Transverse colon (tissue), 4 donors: ENCODE measurements at regions not wholly inside any gene's neighbourhood (a gene's known extent, or its start where the extent isn't known, plus 50 kb on each side); places are given as distances from the start of the nearest gene placed in this dataset.

Experiments used
- DNase-seq: peaks from one replicate; pipeline ENCODE4 v3.0.0-alpha.2; 2019
- H3K27ac ChIP-seq, 4 donors: fragments of 200-600 bp; sonication (generic); 2 replicates each; pipeline ENCODE4 v1.5.1; 2016 to 2018; ENCODE audit warnings: inconsistent platforms in 4 of 4
- H3K27me3 ChIP-seq: fragments of 200-600 bp; sonication (generic); 2 replicates; pipeline ENCODE4 v1.5.1; 2017; ENCODE audit warnings: inconsistent platforms
- H3K36me3 ChIP-seq, 4 donors: fragments of 200-600 bp; sonication (generic); 2 replicates each; pipeline ENCODE4 v1.5.1; 2017 to 2019; ENCODE audit warnings: inconsistent platforms in 4 of 4
- H3K4me1 ChIP-seq, 4 donors: fragments of 200-600 bp; sonication (generic); 2 replicates each; pipeline ENCODE4 v1.5.1; 2017 to 2020; ENCODE audit warnings: inconsistent platforms in 4 of 4
- H3K4me3 ChIP-seq, 4 donors: fragments of 200-600 bp; sonication (generic); 1 replicate in 1 of 4; 2 replicates in 3 of 4; pipeline versions ENCODE4 v1.5.1 to v1.6.1; 2017 to 2019; ENCODE audit warnings: inconsistent platforms in 4 of 4
- H3K9me3 ChIP-seq, 2 donors: fragments of 200-600 bp; sonication (generic); 2 replicates each; pipeline ENCODE4 v1.5.1; 2017 to 2019; ENCODE audit warnings: inconsistent platforms in 2 of 2
- CTCF ChIP-seq, 5 experiments: fragments of 200-600 bp in 3 of 5; fragments of 450-650 bp in 2 of 5; sonication (generic) in 3 of 5; IDR thresholded peaks; 1 replicate in 2 of 5; 2 replicates in 3 of 5; pipeline ENCODE4 v1.5.1; 2016 to 2017; ENCODE audit warnings: antibody characterized with exemption in 5 of 5, inconsistent platforms in 3 of 5, mild to moderate bottlenecking in 2 of 5, moderate library complexity in 1 of 5
- EP300 ChIP-seq: sonication (generic); formaldehyde crosslinking; IDR thresholded peaks from one replicate; pipeline ENCODE4 v1.6.1; 2017; ENCODE audit warnings: antibody characterized with exemption, low read depth
- POLR2A ChIP-seq: fragments of 450-650 bp; IDR thresholded peaks from one replicate; pipeline ENCODE4 v1.6.1; 2016; ENCODE audit warnings: antibody characterized with exemption, mild to moderate bottlenecking, moderate library complexity
- POLR2AphosphoS5 ChIP-seq, 3 donors: sonication (generic); formaldehyde crosslinking; IDR thresholded peaks; one replicate each; pipeline ENCODE4 v1.6.1; 2016; ENCODE audit warnings: antibody characterized with exemption in 3 of 3
- WGBS, 2 donors: methylation state at CpG; one replicate each; pipeline ENCODE4 v1.1.5; 2018; ENCODE audit warnings: low coverage in 1 of 2; 5-methylcytosine and 5-hydroxymethylcytosine counted together
- in situ Hi-C, 4 donors: fragments of 200-750 bp; cut with MboI; loops; one replicate each; pipeline versions ENCODE4 v1.15.0 to v1.15.1; 2017; ENCODE audit warnings: low sequenced_read_pairs in 3 of 4, low pct_ligation_motif_present in 1 of 4, low pct_unique_long_range_greater_than_20kb in 1 of 4
- intact Hi-C: fragments of 100-400 bp; cut with DNase I; formaldehyde crosslinking; loops from one replicate; pipeline ENCODE4 v1.15.1; 2023; ENCODE audit warnings: low total_unique reads

GRCh38 chr1:212214325-212214724, 70.9 kb upstream of the PPP2R5A start:
- no peaks in the 10 kb centered on the region for H3K36me3 ChIP-seq
- DNase-seq = no peak
- peaks cover 0 to 39% (median 14%) of the 10 kb centered on the region in 4 donors for H3K4me1 ChIP-seq
- in situ Hi-C loops (no loop called here), intact Hi-C loops (no loop called here)
- H3K27me3 ChIP-seq = no peaks in the 10 kb centered on the region
- 63% methylated on average over 1 of the region's 1 CpG; no CpG with 5 or more reads in 1 of the 2 donors for WGBS, 2 donors
- TF ChIP-seq POLR2AphosphoS5 (IDR thresholded peaks at IDR 0.05) (no peak), EP300 (no peak), POLR2A (no peak), CTCF (IDR thresholded peaks at IDR 0.05) (no peak)
- peak overlapping the region; percentile 20 to 46 (median 40) for H3K27ac ChIP-seq
- H3K9me3 ChIP-seq = no peaks in the 10 kb centered on the region
- H3K4me3 ChIP-seq = no peak overlapping the region

- in situ Hi-C loops = no loop called here
- Histone ChIP-seq H3K4me3 (no peak overlapping the region), H3K36me3 (no peaks in the 10 kb centered on the region), H3K27me3 (no peaks in the 10 kb centered on the region), H3K4me1 (peaks cover 0 to 39% (median 14%) of the 10 kb centered on the region in 4 donors), H3K27ac (no peak overlapping the region), H3K9me3 (no peaks in the 10 kb centered on the region)
- WGBS, 2 donors = 93 to 100% methylated on average over 3 of the region's 3 CpGs
- no peak for DNase-seq
- TF ChIP-seq POLR2A = no peak
- no peak for TF ChIP-seq EP300
- no peak for TF ChIP-seq POLR2AphosphoS5 (IDR thresholded peaks at IDR 0.05)
- TF ChIP-seq CTCF (IDR thresholded peaks at IDR 0.05) = no peak
- intact Hi-C loops = no loop called here
Observed at GRCh38 chr1:212215910-212216309, 69.3 kb upstream of the PPP2R5A start.

- peaks cover 0 to 39% (median 14%) of the 10 kb centered on the region in 4 donors for H3K4me1 ChIP-seq
- no peaks in the 10 kb centered on the region for H3K36me3 ChIP-seq
- in situ Hi-C loops = no loop called here
- no peaks in the 10 kb centered on the region for H3K9me3 ChIP-seq
- H3K4me3 ChIP-seq = no peak overlapping the region
- no peak overlapping the region for H3K27ac ChIP-seq
- 56% methylated on average over 3 of the region's 3 CpGs; no CpG with 5 or more reads in 1 of the 2 donors for WGBS, 2 donors
- TF ChIP-seq POLR2AphosphoS5 (IDR thresholded peaks at IDR 0.05) (no peak), EP300 (no peak), CTCF (IDR thresholded peaks at IDR 0.05) (no peak), POLR2A (no peak)
- peak; percentile 25 for DNase-seq
- intact Hi-C loops = no loop called here
- no peaks in the 10 kb centered on the region for H3K27me3 ChIP-seq
Observed at GRCh38 chr1:212217633-212218032, 67.6 kb upstream of the PPP2R5A start.

GRCh38 chr1:212218065-212218464, 67.1 kb upstream of the PPP2R5A start:
- DNase-seq = peak; percentile 23
- Histone ChIP-seq H3K4me1 (peaks cover 0 to 37% (median 13%) of the 10 kb centered on the region in 4 donors), H3K4me3 (no peak overlapping the region), H3K36me3 (no peaks in the 10 kb centered on the region), H3K27ac (no peak overlapping the region), H3K27me3 (no peaks in the 10 kb centered on the region), H3K9me3 (no peaks in the 10 kb centered on the region)
- WGBS, 2 donors = 55 to 60% methylated on average over 3 to 4 of the region's 4 CpGs
- in situ Hi-C loops = no loop called here
- TF ChIP-seq POLR2AphosphoS5 (IDR thresholded peaks at IDR 0.05) (no peak), POLR2A (no peak), CTCF (IDR thresholded peaks at IDR 0.05) (no peak)
- intact Hi-C loops = no loop called here
